Mesothelial cell of epicardium (in vitro differentiated cells): ENCODE measurements at regions not wholly inside any gene's neighbourhood (a gene's known extent, or its start where the extent isn't known, plus 50 kb on each side); places are given as distances from the start of the nearest gene placed in this dataset.

Experiments used
- DNase-seq, 2 experiments: peaks; one replicate each; pipeline ENCODE4 v3.0.0; 2021; ENCODE audit warnings: low spot score in 2 of 2; ENCODE audit not compliant: unreplicated experiment in 2 of 2
- H3K27ac Mint-ChIP-seq: 2 replicates; pipeline ENCODE4 v1.8.0; 2021; ENCODE audit warnings: mixed read lengths
- H3K27me3 Mint-ChIP-seq: 2 replicates; pipeline ENCODE4 v1.8.0; 2021; ENCODE audit warnings: low read depth, mixed read lengths
- H3K36me3 Mint-ChIP-seq: 2 replicates; pipeline ENCODE4 v1.8.0; 2021; ENCODE audit warnings: mixed read lengths
- H3K4me1 Mint-ChIP-seq: 2 replicates; pipeline ENCODE4 v1.8.0; 2021; ENCODE audit warnings: mixed read lengths
- H3K4me3 Mint-ChIP-seq: 2 replicates; pipeline ENCODE4 v1.8.0; 2021; ENCODE audit warnings: mild to moderate bottlenecking, moderate library complexity, mixed read lengths
- H3K9me3 Mint-ChIP-seq: 2 replicates; pipeline ENCODE4 v1.8.0; 2021; ENCODE audit warnings: mixed read lengths
- CTCF ChIP-seq: fragments of 200-600 bp; sonication (generic); IDR thresholded peaks from one replicate; pipeline ENCODE4 v1.5.0; 2021; ENCODE audit warnings: antibody characterized with exemption; ENCODE audit not compliant: unreplicated experiment

- no peak overlapping the region for H3K4me3 Mint-ChIP-seq
- H3K4me1 Mint-ChIP-seq = peaks cover 31% of the 10 kb centered on the region
- H3K9me3 Mint-ChIP-seq = peaks cover 12% of the 10 kb centered on the region
- peaks cover 4% of the 10 kb centered on the region for H3K36me3 Mint-ChIP-seq
- DNase-seq = no peak
- no peak for TF ChIP-seq CTCF
- H3K27ac Mint-ChIP-seq = peak overlapping the region; percentile 90
- H3K27me3 Mint-ChIP-seq = no peaks in the 10 kb centered on the region
These were observed 712.5 kb upstream of the NRSN1 start for GRCh38 chr6:23413327-23414050.

- H3K9me3 Mint-ChIP-seq = peaks cover 12% of the 10 kb centered on the region
- H3K27ac Mint-ChIP-seq = peak overlapping the region; percentile 90
- H3K27me3 Mint-ChIP-seq = no peaks in the 10 kb centered on the region
- H3K4me3 Mint-ChIP-seq = no peak overlapping the region
- H3K36me3 Mint-ChIP-seq = peaks cover 4% of the 10 kb centered on the region
- no peak for DNase-seq
- TF ChIP-seq CTCF = no peak
- peaks cover 27% of the 10 kb centered on the region for H3K4me1 Mint-ChIP-seq
These were observed 712.0 kb upstream of the NRSN1 start for GRCh38 chr6:23414051-23414445.

GRCh38 chr6:23414922-23415321 lies 711.1 kb upstream of the NRSN1 start:
- Mint-ChIP-seq H3K27me3 (no peaks in the 10 kb centered on the region), H3K4me3 (no peak overlapping the region), H3K9me3 (peaks cover 12% of the 10 kb centered on the region), H3K27ac (peak overlapping the region; percentile 90), H3K4me1 (peaks cover 22% of the 10 kb centered on the region), H3K36me3 (peaks cover 4% of the 10 kb centered on the region)
- DNase-seq = no peak
- TF ChIP-seq CTCF = no peak

- Mint-ChIP-seq H3K36me3 (no peaks in the 10 kb centered on the region), H3K9me3 (peaks cover 6% of the 10 kb centered on the region), H3K4me3 (no peak overlapping the region), H3K27ac (no peak overlapping the region), H3K27me3 (no peaks in the 10 kb centered on the region), H3K4me1 (peaks cover 22% of the 10 kb centered on the region)
- DNase-seq = no peak
- TF ChIP-seq CTCF = no peak
These were observed 710.1 kb upstream of the NRSN1 start for GRCh38 chr6:23415819-23416427.

GRCh38 chr6:23417133-23417532 lies 708.9 kb upstream of the NRSN1 start:
- H3K27me3 Mint-ChIP-seq = no peaks in the 10 kb centered on the region
- H3K4me1 Mint-ChIP-seq = peaks cover 20% of the 10 kb centered on the region
- TF ChIP-seq CTCF = no peak
- peaks cover 3% of the 10 kb centered on the region for H3K36me3 Mint-ChIP-seq
- no peak overlapping the region for H3K4me3 Mint-ChIP-seq
- no peak for DNase-seq
- peaks cover 9% of the 10 kb centered on the region for H3K9me3 Mint-ChIP-seq
- no peak overlapping the region for H3K27ac Mint-ChIP-seq
